HepG2 (cell line): ENCODE measurements at regions not wholly inside any gene's neighbourhood (a gene's known extent, or its start where the extent isn't known, plus 50 kb on each side); places are given as distances from the start of the nearest gene placed in this dataset.

Experiments used
- ATAC-seq: fragments of 200-7000 bp; cut with Tn5 transposase; 3 replicates; pipeline ENCODE4 v1.9.1; 2020; ENCODE audit warnings: mild to moderate bottlenecking, moderate library complexity
- BruUV-seq: library from RNA; stranded (reverse); fragments of 400-500 nt; replicated peaks from 2 replicates; lab custom pipeline; 2021; lab: Mats Ljungman, UMichigan
- CTCF ChIA-PET: fragments of 300-600 bp; formaldehyde crosslinking; extraction: SDS; loops from one replicate; lab custom pipeline; 2021; ENCODE audit warnings: low total read pairs, inconsistent platforms, low intra/inter-chr PET ratio; lab: Yijun Ruan, JAX
- POLR2A ChIA-PET: fragments of 350-600 bp; sonication (Branson Sonifier 250); formaldehyde crosslinking; loops from one replicate; lab custom pipeline; 2020; ENCODE audit warnings: antibody characterized with exemption, inconsistent platforms; lab: Yijun Ruan, JAX
- DNase-seq: peaks from one replicate; pipeline ENCODE4 v3.0.0-alpha.2; 2015; ENCODE audit warnings: low spot score
- FAIRE-seq: peaks from 3 replicates; lab custom pipeline; 2011; peaks lifted over from hg19 to GRCh38; lab: Jason Lieb, UNC
- H2AFZ ChIP-seq: one replicate; pipeline ENCODE4 v1.6.1; 2011; ENCODE audit warnings: low read length, inconsistent platforms
- H3K27ac ChIP-seq: fragments of 300-600 bp; 3 replicates; pipeline ENCODE4 v1.8.0; 2011; ENCODE audit warnings: mixed run types, mild to moderate bottlenecking, mixed read lengths, low read length, inconsistent platforms; ENCODE audit not compliant: insufficient read depth; ENCODE audit errors: extremely low read length
- H3K27me3 ChIP-seq, 2 experiments: fragments of 200-600 bp in 1 of 2; 2 replicates in 1 of 2; 3 replicates in 1 of 2; pipeline versions ENCODE4 v1.6.0 to v1.8.0; 2011; ENCODE audit warnings: low read length in 2 of 2, mild to moderate bottlenecking in 2 of 2, moderate library complexity in 2 of 2, inconsistent platforms in 1 of 2; ENCODE audit not compliant: insufficient read depth in 2 of 2, control insufficient read depth in 1 of 2
- H3K36me3 ChIP-seq, 2 experiments: fragments of 200-600 bp in 1 of 2; replicated peaks in 1 of 2; 2 replicates in 1 of 2; 3 replicates in 1 of 2; pipeline versions ENCODE4 v1.5.1 to v1.8.0; 2011; ENCODE audit warnings: low read length in 2 of 2, inconsistent platforms in 1 of 2; ENCODE audit not compliant: insufficient read depth in 2 of 2, control insufficient read depth in 1 of 2
- H3K4me1 ChIP-seq: 2 replicates; pipeline ENCODE4 v1.5.1; 2012; ENCODE audit warnings: low read length, inconsistent platforms; ENCODE audit not compliant: insufficient read depth
- H3K4me2 ChIP-seq: 2 replicates; pipeline ENCODE4 v1.6.0; 2011; ENCODE audit warnings: low read depth, low read length, inconsistent platforms
- H3K4me3 ChIP-seq, 3 experiments: fragments of 200-600 bp in 1 of 3; sonication (generic), shearing (Covaris generic) in 1 of 3; replicated peaks in 1 of 3; 2 replicates each; pipeline ENCODE4 v1.5.1; 2011 to 2016; ENCODE audit warnings: low read length in 3 of 3, inconsistent platforms in 2 of 3, low read depth in 2 of 3, mild to moderate bottlenecking in 2 of 3, control low read depth in 1 of 3, mixed read lengths in 1 of 3; ENCODE audit not compliant: insufficient read depth in 1 of 3
- H3K79me2 ChIP-seq: one replicate; pipeline ENCODE4 v1.6.1; 2011; ENCODE audit warnings: low read length, inconsistent platforms; ENCODE audit not compliant: insufficient read depth
- H3K9ac ChIP-seq: 2 replicates; pipeline ENCODE4 v1.6.0; 2011; ENCODE audit warnings: mild to moderate bottlenecking, low read depth, low read length, inconsistent platforms; ENCODE audit not compliant: insufficient read depth
- H3K9me3 ChIP-seq: 2 replicates; pipeline ENCODE4 v1.5.1; 2012; ENCODE audit warnings: mild to moderate bottlenecking, low read length
- H4K20me1 ChIP-seq: 2 replicates; pipeline ENCODE4 v1.6.0; 2011; ENCODE audit warnings: inconsistent platforms, mild to moderate bottlenecking, low read length, moderate library complexity; ENCODE audit not compliant: insufficient read depth
- FOXO4 ChIP-seq: sonication (generic); formaldehyde crosslinking; conservative IDR thresholded peaks from 2 replicates; pipeline ENCODE4 v1.8.1; 2023; ENCODE audit warnings: missing genetic modification reagents
- MTF1 ChIP-seq: sonication (generic); formaldehyde crosslinking; IDR thresholded peaks from 2 replicates; pipeline ENCODE4 v1.5.0; 2020; ENCODE audit warnings: missing genetic modification reagents
- MXI1 ChIP-seq: IDR thresholded peaks from 3 replicates; pipeline ENCODE4 v1.6.1; 2012; ENCODE audit warnings: low read depth, low read length, inconsistent platforms, borderline replicate concordance
- NFE2 ChIP-seq: sonication (generic); formaldehyde crosslinking; IDR thresholded peaks from 2 replicates; pipeline ENCODE4 v1.4.0; 2020; ENCODE audit warnings: missing genetic modification reagents
- NFE2L2 ChIP-seq: fragments of 150-350 bp; IDR thresholded peaks from 2 replicates; pipeline ENCODE4 v1.6.1; 2014; ENCODE audit warnings: low read length
- RCOR2 ChIP-seq: IDR thresholded peaks from 2 replicates; pipeline ENCODE4 v1.6.1; 2016; ENCODE audit warnings: missing biosample characterization, missing genetic modification reagents
- SETDB1 ChIP-seq: sonication (generic); formaldehyde crosslinking; IDR thresholded peaks from 2 replicates; pipeline ENCODE4 v1.5.1; 2020; ENCODE audit warnings: missing genetic modification reagents, mild to moderate bottlenecking, borderline replicate concordance
- TIGD3 ChIP-seq: sonication (generic); formaldehyde crosslinking; IDR thresholded peaks from 2 replicates; pipeline ENCODE4 v1.5.1; 2020; ENCODE audit warnings: mild to moderate bottlenecking, missing genetic modification reagents, borderline replicate concordance
- USF2 ChIP-seq, 2 experiments: sonication (generic) in 1 of 2; formaldehyde crosslinking in 1 of 2; IDR thresholded peaks; 2 replicates each; pipeline versions ENCODE4 v1.5.1 to v1.6.1; 2011 to 2020; ENCODE audit warnings: borderline replicate concordance in 1 of 2, low read depth in 1 of 2, low read length in 1 of 2, mild to moderate bottlenecking in 1 of 2, missing genetic modification reagents in 1 of 2, moderate library complexity in 1 of 2
- ZBTB3 ChIP-seq: sonication (generic); formaldehyde crosslinking; IDR thresholded peaks from 2 replicates; pipeline ENCODE4 v1.4.0; 2020; ENCODE audit warnings: low read depth, mild to moderate bottlenecking, moderate library complexity, missing genetic modification reagents, borderline replicate concordance
- ZBTB42 ChIP-seq: sonication (generic); formaldehyde crosslinking; IDR thresholded peaks from 2 replicates; pipeline ENCODE4 v1.5.0; 2020; ENCODE audit warnings: mild to moderate bottlenecking, missing genetic modification reagents
- ZNF160 ChIP-seq: sonication (generic); formaldehyde crosslinking; IDR thresholded peaks from 2 replicates; pipeline ENCODE4 v1.8.0; 2022; ENCODE audit warnings: mild to moderate bottlenecking, inconsistent platforms, missing genetic modification reagents
- ZNF329 ChIP-seq: sonication (generic); formaldehyde crosslinking; IDR thresholded peaks from 2 replicates; pipeline ENCODE4 v1.9.0; 2021; ENCODE audit warnings: low read depth, mild to moderate bottlenecking, missing genetic modification reagents
- ZNF446 ChIP-seq: sonication (generic); formaldehyde crosslinking; IDR thresholded peaks from 2 replicates; pipeline ENCODE4 v1.5.0; 2020; ENCODE audit warnings: mild to moderate bottlenecking, missing genetic modification reagents
- ZNF556 ChIP-seq: sonication (generic); formaldehyde crosslinking; IDR thresholded peaks from 2 replicates; pipeline ENCODE4 v1.4.0; 2020; ENCODE audit warnings: mild to moderate bottlenecking, missing genetic modification reagents, borderline replicate concordance
- ZNF629 ChIP-seq: sonication (generic); formaldehyde crosslinking; conservative IDR thresholded peaks from 2 replicates; pipeline ENCODE4 v1.5.0; 2020; ENCODE audit warnings: missing genetic modification reagents
- ZNF724P ChIP-seq: sonication (generic); formaldehyde crosslinking; IDR thresholded peaks from 2 replicates; pipeline ENCODE4 v1.8.0; 2022; ENCODE audit warnings: missing genetic modification reagents, borderline replicate concordance
- ZNF839 ChIP-seq: sonication (generic); formaldehyde crosslinking; IDR thresholded peaks from 2 replicates; pipeline ENCODE4 v1.4.0; 2020; ENCODE audit warnings: missing genetic modification reagents, mild to moderate bottlenecking, borderline replicate concordance
- ZNF878 ChIP-seq: sonication (generic); formaldehyde crosslinking; IDR thresholded peaks from 2 replicates; pipeline ENCODE4 v1.8.1; 2023; ENCODE audit warnings: mild to moderate bottlenecking, missing genetic modification reagents, moderate library complexity
- WGBS: methylation state at CpG from one replicate; pipeline ENCODE4 v1.1.6; 2017; ENCODE audit warnings: low lambda C conversion rate; 5-methylcytosine and 5-hydroxymethylcytosine counted together
- in situ Hi-C: cut with HindIII; loops from 2 replicates; pipeline ENCODE4 v1.10.0; 2017; ENCODE audit warnings: low pct_unique_long_range_greater_than_20kb; ENCODE audit not compliant: extremely low pct_ligation_motif_present
- intact Hi-C: fragments of 100-400 bp; cut with micrococcal nuclease; formaldehyde crosslinking; loops from one replicate; pipeline ENCODE4 v1.10.0; 2022; ENCODE audit not compliant: unreplicated experiment

DNA sequence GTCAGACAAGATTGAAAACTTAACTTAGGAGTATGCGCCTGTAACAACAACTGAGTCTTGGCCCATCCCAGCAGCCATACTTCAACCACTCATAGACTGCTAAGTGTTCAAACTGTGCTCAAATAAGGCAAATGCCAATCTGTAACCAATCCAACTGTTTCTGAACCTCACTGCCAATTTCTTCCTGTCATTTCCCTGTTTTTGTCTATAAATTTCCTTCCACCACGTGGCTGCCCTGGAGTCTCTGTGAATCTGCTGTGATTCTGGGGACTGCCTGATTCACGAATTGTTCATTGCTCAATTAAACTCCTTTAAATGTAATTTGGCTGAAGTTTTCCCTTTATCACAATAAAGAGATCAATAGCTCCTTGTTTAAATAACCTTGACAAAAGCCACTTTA is 50.8 kb upstream of the FREM2 start (continued):
- no peak for TF ChIP-seq TIGD3
- TF ChIP-seq NFE2L2, result no peak
- no peak for TF ChIP-seq ZNF878 (CRISPR knock-in tag)
- no peak for TF ChIP-seq ZBTB42 (CRISPR knock-in tag)
- no peak for TF ChIP-seq RCOR2 (CRISPR knock-in tag)
- TF ChIP-seq FOXO4 (CRISPR knock-in tag), result no peak

DNA sequence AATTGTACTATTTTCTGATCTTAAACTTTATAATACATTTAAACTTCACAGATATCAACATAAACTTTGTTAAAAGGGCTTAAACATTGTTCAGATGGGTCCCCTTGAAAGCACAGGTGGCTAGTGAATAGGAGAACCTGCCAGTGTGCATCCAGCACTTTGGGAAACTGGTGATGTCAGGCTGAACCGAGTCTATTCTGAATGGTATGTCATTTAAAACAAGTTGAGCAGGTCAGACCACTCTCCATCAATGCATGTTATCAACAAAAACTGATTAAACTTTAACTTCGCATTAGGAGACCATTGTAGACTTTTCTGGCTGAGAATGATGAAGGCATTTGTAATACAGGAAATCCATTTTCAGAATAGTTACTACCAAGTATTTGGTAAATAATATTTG is 50.1 kb upstream of the FREM2 start:
- Histone ChIP-seq H3K9me3 (no peaks in the 10 kb centered on the region), H3K36me3 (no peaks in the 10 kb centered on the region), H2AFZ (no peak overlapping the region), H3K4me1 (no peaks in the 10 kb centered on the region), H3K9ac (no peak overlapping the region), H3K79me2 (no peaks in the 10 kb centered on the region), H3K4me3 (no peak overlapping the region), H3K27me3 (no peaks in the 10 kb centered on the region), H3K4me2 (no peak overlapping the region), H3K27ac (no peak overlapping the region), H4K20me1 (no peaks in the 10 kb centered on the region)
- POLR2A ChIA-PET, result no interaction called here
- whole genome bisulfite sequencing, result 0% methylated on average over 1 of the region's 2 CpGs
- ATAC-seq (no peak), FAIRE-seq (no peak), DNase-seq (no peak)
- intact Hi-C loops (no loop called here), in situ Hi-C loops (no loop called here)
- no TSS peak for BruUV-seq
- CTCF ChIA-PET, result no interaction called here
- TF ChIP-seq ZNF160 (CRISPR knock-in tag), result no peak
- TF ChIP-seq ZNF839 (CRISPR knock-in tag), result no peak
- TF ChIP-seq MXI1, result no peak
- no peak for TF ChIP-seq SETDB1 (CRISPR knock-in tag)
- no peak for TF ChIP-seq NFE2
- TF ChIP-seq ZNF629 (CRISPR knock-in tag), result no peak
- TF ChIP-seq MTF1, result no peak
- TF ChIP-seq ZBTB3, result no peak
- TF ChIP-seq ZNF556 (CRISPR knock-in tag), result no peak
- no peak for TF ChIP-seq USF2 (IDR thresholded peaks at IDR 0.05; ENCODE audit: low read depth, low read length)
- no peak for TF ChIP-seq USF2 (CRISPR knock-in tag; IDR thresholded peaks at IDR 0.05; ENCODE audit: borderline replicate concordance)
- no peak for TF ChIP-seq ZNF329 (CRISPR knock-in tag)
- no peak for TF ChIP-seq ZNF446 (CRISPR knock-in tag)
- TF ChIP-seq ZNF724P (CRISPR knock-in tag), result no peak
